K562 (cell line): ENCODE measurements at regions not wholly inside any gene's neighbourhood (a gene's known extent, or its start where the extent isn't known, plus 50 kb on each side); places are given as distances from the start of the nearest gene placed in this dataset.

ENCODE experiments used
- ATAC-seq: fragments of 200-7000 bp; cut with Tn5 transposase; 3 replicates; pipeline ENCODE4 v1.9.1; 2020; ENCODE audit warnings: moderate library complexity
- BruUV-seq: library from RNA; stranded (reverse); fragments of 400-500 nt; replicated peaks from 2 replicates; lab custom pipeline; 2021; lab: Mats Ljungman, UMichigan
- CTCF ChIA-PET: fragments of 300-600 bp; formaldehyde crosslinking; extraction: SDS; loops from one replicate; lab custom pipeline; 2021; ENCODE audit warnings: low intra/inter-chr PET ratio; lab: Yijun Ruan, JAX
- POLR2A ChIA-PET: fragments of 300-600, 350-650 bp; sonication (Branson Sonifier 250); formaldehyde crosslinking; extraction: SDS; loops from one replicate; lab custom pipeline; 2021; ENCODE audit warnings: antibody characterized with exemption, inconsistent platforms; lab: Yijun Ruan, JAX
- DNase-seq, 4 experiments: peaks; one replicate each; pipeline versions ENCODE4 v3.0.0 to v3.0.0-alpha.2; 2011 to 2018; ENCODE audit warnings: low spot score in 3 of 4, mixed read lengths in 3 of 4; ENCODE audit errors: extremely low read depth in 1 of 4
- FAIRE-seq: peaks from 2 replicates; lab custom pipeline; 2011; peaks lifted over from hg19 to GRCh38; lab: Jason Lieb, UNC
- H2AFZ ChIP-seq: 2 replicates; pipeline ENCODE4 v1.6.0; 2011; ENCODE audit warnings: low read depth, low read length, control low read depth, inconsistent platforms
- H3K27ac ChIP-seq: fragments of 200-600 bp; 3 replicates; pipeline ENCODE4 v1.8.0; 2011; ENCODE audit warnings: low read depth, mild to moderate bottlenecking, control low read depth, inconsistent platforms, low read length, moderate library complexity, mixed read lengths; ENCODE audit errors: extremely low read depth
- H3K27me3 ChIP-seq, 2 experiments: fragments of 300-600 bp in 1 of 2; 2 replicates in 1 of 2; 3 replicates in 1 of 2; pipeline versions ENCODE4 v1.6.0 to v1.8.0; 2011; ENCODE audit warnings: inconsistent platforms in 2 of 2, low read length in 2 of 2, mild to moderate bottlenecking in 1 of 2, mixed read lengths in 1 of 2, moderate library complexity in 1 of 2; ENCODE audit not compliant: control insufficient read depth in 2 of 2, insufficient read depth in 2 of 2
- H3K36me3 ChIP-seq: fragments of 300-600 bp; 3 replicates; pipeline ENCODE4 v1.8.0; 2011; ENCODE audit warnings: mild to moderate bottlenecking, low read length, inconsistent platforms; ENCODE audit not compliant: control insufficient read depth, insufficient read depth
- H3K4me1 ChIP-seq, 2 experiments: fragments of 200-600 bp in 1 of 2; replicated peaks in 1 of 2; 2 replicates in 1 of 2; 3 replicates in 1 of 2; pipeline versions ENCODE4 v1.5.1 to v1.8.0; 2011; ENCODE audit warnings: inconsistent platforms in 2 of 2, low read length in 2 of 2, mild to moderate bottlenecking in 1 of 2, mixed read lengths in 1 of 2, moderate library complexity in 1 of 2; ENCODE audit not compliant: control insufficient read depth in 2 of 2, insufficient read depth in 2 of 2
- H3K4me2 ChIP-seq: 2 replicates; pipeline ENCODE4 v1.6.1; 2011; ENCODE audit warnings: low read length, control low read depth, inconsistent platforms, mixed read lengths; ENCODE audit not compliant: insufficient read depth
- H3K4me3 ChIP-seq: fragments of 200-600 bp; sonication (generic), shearing (Covaris generic); 2 replicates; pipeline ENCODE4 v1.5.1; 2016; ENCODE audit warnings: control low read depth, inconsistent platforms
- H3K79me2 ChIP-seq: fragments of 200-600 bp; 3 replicates; pipeline ENCODE4 v1.8.0; 2011; ENCODE audit warnings: low read length, inconsistent platforms; ENCODE audit not compliant: control insufficient read depth, insufficient read depth
- H3K9ac ChIP-seq, 2 experiments: 2 replicates each; pipeline versions ENCODE4 v1.6.0 to v1.6.1; 2011; ENCODE audit warnings: low read depth in 2 of 2, low read length in 2 of 2, control low read depth in 1 of 2, inconsistent platforms in 1 of 2, mild to moderate bottlenecking in 1 of 2, mixed read lengths in 1 of 2; ENCODE audit not compliant: insufficient read depth in 1 of 2
- H3K9me1 ChIP-seq: one replicate; pipeline ENCODE4 v1.6.0; 2011; ENCODE audit warnings: inconsistent platforms, mild to moderate bottlenecking, low read length, moderate library complexity; ENCODE audit not compliant: control insufficient read depth, insufficient read depth
- H3K9me3 ChIP-seq: replicated peaks from 2 replicates; pipeline ENCODE4 v1.5.1; 2011; ENCODE audit warnings: low read depth, low read length, inconsistent platforms; ENCODE audit not compliant: control insufficient read depth, insufficient read depth
- H4K20me1 ChIP-seq: replicated peaks from 2 replicates; pipeline ENCODE4 v1.6.1; 2011; ENCODE audit warnings: low read length, inconsistent platforms, mixed read lengths; ENCODE audit not compliant: control insufficient read depth, insufficient read depth
- RFX7 ChIP-seq: fragments of 250-450 bp; sonication (Bioruptor Pico); IDR thresholded peaks from 2 replicates; pipeline ENCODE4 v1.5.1; 2021; ENCODE audit warnings: mild to moderate bottlenecking
- ZNF75A ChIP-seq: fragments of 450-650 bp; formaldehyde crosslinking; IDR thresholded peaks from 2 replicates; pipeline ENCODE4 v1.4.0; 2020; ENCODE audit warnings: mild to moderate bottlenecking
- WGBS: fragments of 100-300 bp; shearing (Covaris generic); methylation state at CpG from one replicate; pipeline ENCODE4 v1.1.6; 2016; ENCODE audit warnings: low coverage, mixed read lengths; ENCODE audit not compliant: insufficient coverage; ENCODE audit errors: missing lambda C conversion rate; 5-methylcytosine and 5-hydroxymethylcytosine counted together
- in situ Hi-C: fragments of 300-500 bp; cut with MboI; formaldehyde crosslinking; loops from 4 replicates; pipeline ENCODE4 v1.15.0; 2018; ENCODE audit warnings: inconsistent platforms, mixed read lengths
- intact Hi-C: fragments of 100-400 bp; cut with micrococcal nuclease; formaldehyde crosslinking; loops from 2 replicates; pipeline ENCODE4 v1.14.2; 2022
- TF ChIP-seq, protein P1 (sequence below), 2 experiments: IDR thresholded peaks; 2 replicates each; pipeline ENCODE4 v1.6.1; 2011; ENCODE audit warnings: borderline replicate concordance in 1 of 2, control low read depth in 1 of 2, low read depth in 1 of 2, low read length in 1 of 2, mild to moderate bottlenecking in 1 of 2, mixed read lengths in 1 of 2, moderate library complexity in 1 of 2; ENCODE audit not compliant: insufficient read depth in 1 of 2, insufficient read length in 1 of 2, poor library complexity in 1 of 2, severe bottlenecking in 1 of 2; ENCODE audit errors: extremely low read depth in 1 of 2
- TF ChIP-seq, protein P2 (sequence below): sonication (generic); formaldehyde crosslinking; IDR thresholded peaks from 2 replicates; pipeline ENCODE4 v1.9.0; 2022; ENCODE audit warnings: mild to moderate bottlenecking, missing genetic modification reagents
- TF ChIP-seq, protein P3 (sequence below), 2 experiments: fragments of 450-650 bp in 1 of 2; sonication (generic) in 1 of 2; formaldehyde crosslinking in 1 of 2; IDR thresholded peaks; 2 replicates each; pipeline versions ENCODE4 v1.7.1 to v1.9.0; 2016 to 2022; ENCODE audit warnings: inconsistent platforms in 1 of 2, mild to moderate bottlenecking in 1 of 2, missing genetic modification reagents in 1 of 2

DNA sequence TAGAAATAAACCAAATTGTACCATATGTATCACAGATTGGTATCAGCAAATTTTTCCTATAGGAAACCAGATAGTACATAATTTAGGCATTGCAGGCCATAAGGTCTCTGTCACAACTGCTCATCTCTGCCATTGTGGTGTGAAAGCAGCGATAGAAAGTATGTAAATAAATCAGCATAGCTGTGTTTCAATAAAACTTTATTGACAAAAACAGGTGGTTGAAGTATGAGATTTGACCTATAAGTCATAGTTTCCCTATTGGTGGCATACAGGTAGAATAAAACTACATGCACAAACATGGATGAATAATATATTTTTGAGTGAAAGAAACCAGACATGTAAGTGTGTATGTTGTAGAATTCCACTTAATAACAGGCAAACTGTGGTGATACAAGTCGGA, 1454.9 kb downstream of the REEP3 start:
- Histone ChIP-seq H3K27me3 (no peaks in the 10 kb centered on the region), H3K36me3 (no peaks in the 10 kb centered on the region), H3K4me2 (no peak overlapping the region), H3K9me1 (no peaks in the 10 kb centered on the region), H3K4me3 (no peak overlapping the region), H3K27ac (no peak overlapping the region), H3K4me1 (no peaks in the 10 kb centered on the region), H3K9ac (no peak overlapping the region), H4K20me1 (no peaks in the 10 kb centered on the region), H3K9me3 (no peaks in the 10 kb centered on the region), H3K79me2 (no peaks in the 10 kb centered on the region), H2AFZ (no peak overlapping the region)
- DNase-seq (no peak), ATAC-seq (no peak), FAIRE-seq (no peak)
- no peak for TF ChIP-seq ZNF75A (CRISPR knock-in tag)
- no peak for TF ChIP-seq RFX7 (CRISPR knock-in tag)
- TF ChIP-seq, protein P1, sequence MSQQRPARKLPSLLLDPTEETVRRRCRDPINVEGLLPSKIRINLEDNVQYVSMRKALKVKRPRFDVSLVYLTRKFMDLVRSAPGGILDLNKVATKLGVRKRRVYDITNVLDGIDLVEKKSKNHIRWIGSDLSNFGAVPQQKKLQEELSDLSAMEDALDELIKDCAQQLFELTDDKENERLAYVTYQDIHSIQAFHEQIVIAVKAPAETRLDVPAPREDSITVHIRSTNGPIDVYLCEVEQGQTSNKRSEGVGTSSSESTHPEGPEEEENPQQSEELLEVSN (IDR thresholded peaks at IDR 0.05; ENCODE audit: borderline replicate concordance in 1 of 2, extremely low read depth in 1 of 2, insufficient read depth in 1 of 2, insufficient read length in 1 of 2, low read depth in 1 of 2, low read length in 1 of 2, poor library complexity in 1 of 2, severe bottlenecking in 1 of 2) = no peak
- TF ChIP-seq, protein P2, sequence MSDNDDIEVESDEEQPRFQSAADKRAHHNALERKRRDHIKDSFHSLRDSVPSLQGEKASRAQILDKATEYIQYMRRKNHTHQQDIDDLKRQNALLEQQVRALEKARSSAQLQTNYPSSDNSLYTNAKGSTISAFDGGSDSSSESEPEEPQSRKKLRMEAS (CRISPR knock-in tag) = no peak
- TF ChIP-seq, protein P3, sequence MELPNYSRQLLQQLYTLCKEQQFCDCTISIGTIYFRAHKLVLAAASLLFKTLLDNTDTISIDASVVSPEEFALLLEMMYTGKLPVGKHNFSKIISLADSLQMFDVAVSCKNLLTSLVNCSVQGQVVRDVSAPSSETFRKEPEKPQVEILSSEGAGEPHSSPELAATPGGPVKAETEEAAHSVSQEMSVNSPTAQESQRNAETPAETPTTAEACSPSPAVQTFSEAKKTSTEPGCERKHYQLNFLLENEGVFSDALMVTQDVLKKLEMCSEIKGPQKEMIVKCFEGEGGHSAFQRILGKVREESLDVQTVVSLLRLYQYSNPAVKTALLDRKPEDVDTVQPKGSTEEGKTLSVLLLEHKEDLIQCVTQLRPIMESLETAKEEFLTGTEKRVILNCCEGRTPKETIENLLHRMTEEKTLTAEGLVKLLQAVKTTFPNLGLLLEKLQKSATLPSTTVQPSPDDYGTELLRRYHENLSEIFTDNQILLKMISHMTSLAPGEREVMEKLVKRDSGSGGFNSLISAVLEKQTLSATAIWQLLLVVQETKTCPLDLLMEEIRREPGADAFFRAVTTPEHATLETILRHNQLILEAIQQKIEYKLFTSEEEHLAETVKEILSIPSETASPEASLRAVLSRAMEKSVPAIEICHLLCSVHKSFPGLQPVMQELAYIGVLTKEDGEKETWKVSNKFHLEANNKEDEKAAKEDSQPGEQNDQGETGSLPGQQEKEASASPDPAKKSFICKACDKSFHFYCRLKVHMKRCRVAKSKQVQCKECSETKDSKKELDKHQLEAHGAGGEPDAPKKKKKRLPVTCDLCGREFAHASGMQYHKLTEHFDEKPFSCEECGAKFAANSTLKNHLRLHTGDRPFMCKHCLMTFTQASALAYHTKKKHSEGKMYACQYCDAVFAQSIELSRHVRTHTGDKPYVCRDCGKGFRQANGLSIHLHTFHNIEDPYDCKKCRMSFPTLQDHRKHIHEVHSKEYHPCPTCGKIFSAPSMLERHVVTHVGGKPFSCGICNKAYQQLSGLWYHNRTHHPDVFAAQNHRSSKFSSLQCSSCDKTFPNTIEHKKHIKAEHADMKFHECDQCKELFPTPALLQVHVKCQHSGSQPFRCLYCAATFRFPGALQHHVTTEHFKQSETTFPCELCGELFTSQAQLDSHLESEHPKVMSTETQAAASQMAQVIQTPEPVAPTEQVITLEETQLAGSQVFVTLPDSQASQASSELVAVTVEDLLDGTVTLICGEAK (IDR thresholded peaks at IDR 0.05) = peak; percentile 84
- TF ChIP-seq, protein P3 (CRISPR knock-in tag; IDR thresholded peaks at IDR 0.05) = peak; percentile 84
- intact Hi-C loops = no loop called here
- ChIA-PET POLR2A (no interaction called here), CTCF (no interaction called here)
- 0% methylated on average over 2 of the region's 2 CpGs for WGBS
- in situ Hi-C loops = no loop called here
- no TSS peak for BruUV-seq
